ENCODE measurements at regions not wholly inside any gene's neighbourhood (a gene's known extent, or its start where the extent isn't known, plus 50 kb on each side); places are given as distances from the start of the nearest gene placed in this dataset.

GRCh38 chr1:55507578-55507931, 292.4 kb upstream of the USP24 start:
- no peak for TF ChIP-seq POLR2A (IDR thresholded peaks at IDR 0.05; ENCODE audit: low read length)
- TF ChIP-seq GATA1 (IDR thresholded peaks at IDR 0.05; ENCODE audit: low read depth, low read length) = no peak

All from erythroblast (primary cell).